HL-60 (cell line): ENCODE measurements at regions not wholly inside any gene's neighbourhood (a gene's known extent, or its start where the extent isn't known, plus 50 kb on each side); places are given as distances from the start of the nearest gene placed in this dataset.

Source experiments
- GABPA ChIP-seq: IDR thresholded peaks from 2 replicates; pipeline ENCODE4 v1.6.1; 2012; ENCODE audit warnings: low read depth
- POLR2AphosphoS5 ChIP-seq: IDR thresholded peaks from 2 replicates; pipeline ENCODE4 v1.6.1; 2012; ENCODE audit warnings: low read depth
- SPI1 ChIP-seq: IDR thresholded peaks from 2 replicates; pipeline ENCODE4 v1.6.1; 2012; ENCODE audit warnings: low read depth, mild to moderate bottlenecking, borderline replicate concordance
- TF ChIP-seq, protein P1 (sequence below): IDR thresholded peaks from one replicate; pipeline ENCODE4 v1.5.1; 2011; ENCODE audit warnings: low read length, control low read depth, inconsistent platforms; ENCODE audit not compliant: insufficient read depth
- TF ChIP-seq, protein P2 (sequence below): IDR thresholded peaks from 2 replicates; pipeline ENCODE4 v1.6.1; 2012; ENCODE audit warnings: low read depth; ENCODE audit not compliant: insufficient replicate concordance

GRCh38 chr10:44014644-44015250 lies 366.1 kb upstream of the ZNF32 start:
- TF ChIP-seq, protein P1, sequence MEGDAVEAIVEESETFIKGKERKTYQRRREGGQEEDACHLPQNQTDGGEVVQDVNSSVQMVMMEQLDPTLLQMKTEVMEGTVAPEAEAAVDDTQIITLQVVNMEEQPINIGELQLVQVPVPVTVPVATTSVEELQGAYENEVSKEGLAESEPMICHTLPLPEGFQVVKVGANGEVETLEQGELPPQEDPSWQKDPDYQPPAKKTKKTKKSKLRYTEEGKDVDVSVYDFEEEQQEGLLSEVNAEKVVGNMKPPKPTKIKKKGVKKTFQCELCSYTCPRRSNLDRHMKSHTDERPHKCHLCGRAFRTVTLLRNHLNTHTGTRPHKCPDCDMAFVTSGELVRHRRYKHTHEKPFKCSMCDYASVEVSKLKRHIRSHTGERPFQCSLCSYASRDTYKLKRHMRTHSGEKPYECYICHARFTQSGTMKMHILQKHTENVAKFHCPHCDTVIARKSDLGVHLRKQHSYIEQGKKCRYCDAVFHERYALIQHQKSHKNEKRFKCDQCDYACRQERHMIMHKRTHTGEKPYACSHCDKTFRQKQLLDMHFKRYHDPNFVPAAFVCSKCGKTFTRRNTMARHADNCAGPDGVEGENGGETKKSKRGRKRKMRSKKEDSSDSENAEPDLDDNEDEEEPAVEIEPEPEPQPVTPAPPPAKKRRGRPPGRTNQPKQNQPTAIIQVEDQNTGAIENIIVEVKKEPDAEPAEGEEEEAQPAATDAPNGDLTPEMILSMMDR: no peak
- TF ChIP-seq SPI1: no peak
- TF ChIP-seq POLR2AphosphoS5: no peak
- TF ChIP-seq, protein P2, sequence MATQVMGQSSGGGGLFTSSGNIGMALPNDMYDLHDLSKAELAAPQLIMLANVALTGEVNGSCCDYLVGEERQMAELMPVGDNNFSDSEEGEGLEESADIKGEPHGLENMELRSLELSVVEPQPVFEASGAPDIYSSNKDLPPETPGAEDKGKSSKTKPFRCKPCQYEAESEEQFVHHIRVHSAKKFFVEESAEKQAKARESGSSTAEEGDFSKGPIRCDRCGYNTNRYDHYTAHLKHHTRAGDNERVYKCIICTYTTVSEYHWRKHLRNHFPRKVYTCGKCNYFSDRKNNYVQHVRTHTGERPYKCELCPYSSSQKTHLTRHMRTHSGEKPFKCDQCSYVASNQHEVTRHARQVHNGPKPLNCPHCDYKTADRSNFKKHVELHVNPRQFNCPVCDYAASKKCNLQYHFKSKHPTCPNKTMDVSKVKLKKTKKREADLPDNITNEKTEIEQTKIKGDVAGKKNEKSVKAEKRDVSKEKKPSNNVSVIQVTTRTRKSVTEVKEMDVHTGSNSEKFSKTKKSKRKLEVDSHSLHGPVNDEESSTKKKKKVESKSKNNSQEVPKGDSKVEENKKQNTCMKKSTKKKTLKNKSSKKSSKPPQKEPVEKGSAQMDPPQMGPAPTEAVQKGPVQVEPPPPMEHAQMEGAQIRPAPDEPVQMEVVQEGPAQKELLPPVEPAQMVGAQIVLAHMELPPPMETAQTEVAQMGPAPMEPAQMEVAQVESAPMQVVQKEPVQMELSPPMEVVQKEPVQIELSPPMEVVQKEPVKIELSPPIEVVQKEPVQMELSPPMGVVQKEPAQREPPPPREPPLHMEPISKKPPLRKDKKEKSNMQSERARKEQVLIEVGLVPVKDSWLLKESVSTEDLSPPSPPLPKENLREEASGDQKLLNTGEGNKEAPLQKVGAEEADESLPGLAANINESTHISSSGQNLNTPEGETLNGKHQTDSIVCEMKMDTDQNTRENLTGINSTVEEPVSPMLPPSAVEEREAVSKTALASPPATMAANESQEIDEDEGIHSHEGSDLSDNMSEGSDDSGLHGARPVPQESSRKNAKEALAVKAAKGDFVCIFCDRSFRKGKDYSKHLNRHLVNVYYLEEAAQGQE: no peak
- no peak for TF ChIP-seq GABPA
